ENCODE measurements at regions not wholly inside any gene's neighbourhood (a gene's known extent, or its start where the extent isn't known, plus 50 kb on each side); places are given as distances from the start of the nearest gene placed in this dataset. TPM values are rescaled to one million over a fixed set of nuclear protein-coding genes. Genes with fewer than 3 reads are reported as not detected.

GRCh38 chr20:57759724-57760123 lies 49.9 kb upstream of the PMEPA1 start:
- intact Hi-C loops (cut with micrococcal nuclease), result no loop called here
- H3K9ac ChIP-seq (ENCODE audit: low read length), result no peak overlapping the region
- no TSS peak for BruUV-seq (replicated peaks)
- ChIA-PET RAD21 (ENCODE audit: low non-redundant PET in 1 of 2, low total read pairs in 2 of 2, uncharacterized antibody in 2 of 2, unreplicated experiment in 2 of 2) (no interaction called here), POLR2A (no interaction called here), CTCF (no interaction called here)
- no peaks in the 10 kb centered on the region; a peak in 2 of 4 replicates for H3K9me3 ChIP-seq (ENCODE audit: control insufficient read depth in 1 of 2, insufficient read depth in 1 of 2, low read depth in 1 of 2, low read length in 2 of 2)
- no peak overlapping the region for H3K4me3 ChIP-seq (replicated peaks in 1 of 2; ENCODE audit: low read depth in 1 of 2, low read length in 2 of 2)
- H3K36me3 ChIP-seq (ENCODE audit: control insufficient read depth in 1 of 2, insufficient read depth in 2 of 2, low read length in 2 of 2), result no peaks in the 10 kb centered on the region
- H3K4me2 ChIP-seq (ENCODE audit: low read length), result no peak overlapping the region
- no peak overlapping the region for H3K27ac ChIP-seq (ENCODE audit: low read depth, low read length)
- H3K79me2 ChIP-seq (ENCODE audit: insufficient read depth, low read length), result no peaks in the 10 kb centered on the region
- no peaks in the 10 kb centered on the region for H3K9me2 ChIP-seq (ENCODE audit: insufficient read depth)
- H4K20me1 ChIP-seq (ENCODE audit: insufficient read depth), result no peaks in the 10 kb centered on the region
- peaks cover 36% of the 10 kb centered on the region for H3K27me3 ChIP-seq (ENCODE audit: insufficient read depth, low read length)
- TF ChIP-seq ZNF274 (IDR thresholded peaks at IDR 0.05; ENCODE audit: low read depth, low read length) (no peak), REST (IDR thresholded peaks at IDR 0.05; ENCODE audit: low read depth) (no peak), EGR1 (IDR thresholded peaks at IDR 0.05; ENCODE audit: low read depth) (no peak), JUND (IDR thresholded peaks at IDR 0.05) (no peak), ELF1 (IDR thresholded peaks at IDR 0.05; ENCODE audit: borderline replicate concordance, low read depth) (no peak), SIN3A (IDR thresholded peaks at IDR 0.05; ENCODE audit: low read depth) (no peak), YY1 (IDR thresholded peaks at IDR 0.05; ENCODE audit: extremely low read depth, insufficient replicate concordance, low read depth, low read length) (no peak), CBX3 (IDR thresholded peaks at IDR 0.05; ENCODE audit: low read depth) (no peak), TCF7L2 (IDR thresholded peaks at IDR 0.05; ENCODE audit: borderline replicate concordance, extremely low read depth, insufficient read depth, insufficient read length) (no peak), CTCF (IDR thresholded peaks at IDR 0.05 in 2 of 3, conservative IDR thresholded peaks at IDR 0.05 in 1 of 3; ENCODE audit: borderline replicate concordance in 1 of 3, insufficient read depth in 1 of 3, low read depth in 2 of 3, low read length in 2 of 3) (no peak), FOSL1 (IDR thresholded peaks at IDR 0.05; ENCODE audit: low read depth) (no peak), EZH2phosphoT487 (IDR thresholded peaks at IDR 0.05; ENCODE audit: borderline replicate concordance) (no peak), SRF (IDR thresholded peaks at IDR 0.05; ENCODE audit: low read depth) (no peak), MAX (IDR thresholded peaks at IDR 0.05) (no peak)
- no peak for DNase-seq (ENCODE audit: low read depth, low spot score)
- H3K4me1 ChIP-seq (ENCODE audit: control insufficient read depth in 1 of 2, insufficient read depth in 2 of 2, low read length in 2 of 2), result no peaks in the 10 kb centered on the region
- no peak overlapping the region for H2AFZ ChIP-seq (ENCODE audit: low read depth, low read length, poor library complexity, severe bottlenecking)
- no peak for ATAC-seq

MicroRNAs in the stretch of these regions (microRNA counts, 767-probe panel; counts per million panel counts)
- microRNA hsa-miR-4532, result not detected

Small RNAs in the stretch of these regions (microRNA-seq; reads per million reads assigned to microRNA genes)
- gene MIR4532 (ENCODE audit: borderline number of aligned reads), result not detected

All from HCT116 (cell line).